Right atrium auricular region (tissue), 2 donors: ENCODE measurements at regions not wholly inside any gene's neighbourhood (a gene's known extent, or its start where the extent isn't known, plus 50 kb on each side); places are given as distances from the start of the nearest gene placed in this dataset.

Experiments used
- DNase-seq: peaks from one replicate; pipeline ENCODE4 v3.0.0-alpha.2; 2019; ENCODE audit warnings: low spot score
- H3K27ac ChIP-seq, 2 donors: fragments of 200-600 bp; sonication (generic); 1 replicate in 1 of 2; 2 replicates in 1 of 2; pipeline ENCODE4 v1.5.1; 2016 to 2019
- H3K27me3 ChIP-seq, 2 donors: fragments of 200-600 bp; sonication (generic); one replicate each; pipeline versions ENCODE4 v1.5.1 to v1.6.0; 2017 to 2019
- H3K36me3 ChIP-seq: fragments of 200-600 bp; sonication (generic); one replicate; pipeline ENCODE4 v1.5.1; 2016
- H3K4me1 ChIP-seq, 2 donors: fragments of 200-600 bp; sonication (generic); one replicate each; pipeline versions ENCODE4 v1.5.1 to v1.6.0; 2017 to 2019
- H3K4me3 ChIP-seq, 2 donors: fragments of 200-600 bp; sonication (generic); 1 replicate in 1 of 2; 2 replicates in 1 of 2; pipeline ENCODE4 v1.5.1; 2017 to 2019; ENCODE audit warnings: mild to moderate bottlenecking in 1 of 2, moderate library complexity in 1 of 2
- H3K9me3 ChIP-seq, 2 donors: fragments of 200-600 bp; sonication (generic); one replicate each; pipeline ENCODE4 v1.5.1; 2019
- CTCF ChIP-seq, 2 donors: fragments of 200-600 bp; sonication (generic); IDR thresholded peaks; one replicate each; pipeline ENCODE4 v1.5.1; 2019; ENCODE audit warnings: antibody characterized with exemption in 2 of 2

GRCh38 chr14:42965512-42965911 is 1358.8 kb downstream of the LRFN5 start:
- no peaks in the 10 kb centered on the region for H3K36me3 ChIP-seq
- H3K27me3 ChIP-seq: no peaks in the 10 kb centered on the region
- no peak for TF ChIP-seq CTCF (IDR thresholded peaks at IDR 0.05)
- H3K9me3 ChIP-seq: no peaks in the 10 kb centered on the region
- H3K4me3 ChIP-seq: no peak overlapping the region
- H3K4me1 ChIP-seq: no peaks in the 10 kb centered on the region
- no peak overlapping the region for H3K27ac ChIP-seq
- no peak for DNase-seq

- Histone ChIP-seq H3K4me3 (no peak overlapping the region), H3K4me1 (no peaks in the 10 kb centered on the region), H3K9me3 (no peaks in the 10 kb centered on the region), H3K36me3 (no peaks in the 10 kb centered on the region), H3K27me3 (no peaks in the 10 kb centered on the region), H3K27ac (no peak overlapping the region)
- TF ChIP-seq CTCF (IDR thresholded peaks at IDR 0.05): no peak
- DNase-seq: no peak
These were observed 1354.8 kb downstream of the LRFN5 start for GRCh38 chr14:42961509-42961908.

- Histone ChIP-seq H3K4me1 (no peaks in the 10 kb centered on the region), H3K4me3 (no peak overlapping the region), H3K27me3 (no peaks in the 10 kb centered on the region), H3K36me3 (no peaks in the 10 kb centered on the region), H3K27ac (no peak overlapping the region), H3K9me3 (no peaks in the 10 kb centered on the region)
- no peak for DNase-seq
- no peak for TF ChIP-seq CTCF (IDR thresholded peaks at IDR 0.05)
These were observed 1343.7 kb downstream of the LRFN5 start for GRCh38 chr14:42950363-42950762.

- TF ChIP-seq CTCF (IDR thresholded peaks at IDR 0.05): no peak
- no peak for DNase-seq
- Histone ChIP-seq H3K4me3 (no peak overlapping the region), H3K36me3 (no peaks in the 10 kb centered on the region), H3K27ac (no peak overlapping the region), H3K27me3 (no peaks in the 10 kb centered on the region), H3K9me3 (no peaks in the 10 kb centered on the region), H3K4me1 (no peaks in the 10 kb centered on the region)
These were observed 1341.3 kb downstream of the LRFN5 start for GRCh38 chr14:42947991-42948390.

GRCh38 chr14:42944284-42944683 is 1337.6 kb downstream of the LRFN5 start:
- DNase-seq: no peak
- Histone ChIP-seq H3K4me1 (no peaks in the 10 kb centered on the region), H3K36me3 (no peaks in the 10 kb centered on the region), H3K27me3 (no peaks in the 10 kb centered on the region), H3K9me3 (no peaks in the 10 kb centered on the region), H3K4me3 (no peak overlapping the region), H3K27ac (no peak overlapping the region)
- TF ChIP-seq CTCF (IDR thresholded peaks at IDR 0.05): no peak

- Histone ChIP-seq H3K27ac (no peak overlapping the region), H3K36me3 (no peaks in the 10 kb centered on the region), H3K27me3 (no peaks in the 10 kb centered on the region), H3K9me3 (no peaks in the 10 kb centered on the region), H3K4me1 (no peaks in the 10 kb centered on the region), H3K4me3 (no peak overlapping the region)
- no peak for TF ChIP-seq CTCF (IDR thresholded peaks at IDR 0.05)
- DNase-seq: no peak
These were observed 1324.6 kb downstream of the LRFN5 start for GRCh38 chr14:42931308-42931707.
